Keratinocyte (primary cell): ENCODE measurements at regions not wholly inside any gene's neighbourhood (a gene's known extent, or its start where the extent isn't known, plus 50 kb on each side); places are given as distances from the start of the nearest gene placed in this dataset.

ENCODE experiments used
- DNase-seq: peaks from one replicate; pipeline ENCODE4 v3.0.0-alpha.2; 2011; ENCODE audit warnings: low read depth, missing footprints, low spot score
- FAIRE-seq: peaks from 2 replicates; lab custom pipeline; 2011; peaks lifted over from hg19 to GRCh38; lab: Jason Lieb, UNC
- H2AFZ ChIP-seq: 2 replicates; pipeline ENCODE4 v1.6.0; 2012; ENCODE audit warnings: low read length, control low read depth, inconsistent platforms; ENCODE audit not compliant: control insufficient read depth
- H3K27ac ChIP-seq: 2 replicates; pipeline ENCODE4 v1.5.1; 2011; ENCODE audit warnings: low read length; ENCODE audit not compliant: control insufficient read depth, insufficient read depth
- H3K27me3 ChIP-seq: 3 replicates; pipeline ENCODE4 v1.6.0; 2011; ENCODE audit warnings: low read length; ENCODE audit not compliant: control insufficient read depth, insufficient read depth; ENCODE audit errors: extremely low read depth
- H3K36me3 ChIP-seq, 2 experiments: 2 replicates in 1 of 2; 3 replicates in 1 of 2; pipeline ENCODE4 v1.5.1; 2011; ENCODE audit warnings: low read length in 2 of 2, mild to moderate bottlenecking in 1 of 2; ENCODE audit not compliant: control insufficient read depth in 2 of 2, insufficient read depth in 2 of 2; ENCODE audit errors: extremely low read depth in 1 of 2
- H3K4me1 ChIP-seq: 3 replicates; pipeline ENCODE4 v1.5.1; 2011; ENCODE audit warnings: low read length; ENCODE audit not compliant: control insufficient read depth, insufficient read depth; ENCODE audit errors: extremely low read depth
- H3K4me2 ChIP-seq: 3 replicates; pipeline ENCODE4 v1.6.0; 2011; ENCODE audit warnings: low read depth, low read length; ENCODE audit not compliant: control insufficient read depth, insufficient read depth; ENCODE audit errors: extremely low read depth
- H3K4me3 ChIP-seq, 3 experiments: fragments of 200-600 bp in 1 of 3; sonication (generic) in 1 of 3; 2 replicates in 2 of 3; 3 replicates in 1 of 3; pipeline ENCODE4 v1.5.1; 2011 to 2016; ENCODE audit warnings: low read length in 3 of 3, mild to moderate bottlenecking in 3 of 3, control low read depth in 2 of 3, inconsistent platforms in 1 of 3, low read depth in 1 of 3, mixed read lengths in 1 of 3, mixed run types in 1 of 3, moderate library complexity in 1 of 3; ENCODE audit not compliant: control insufficient read depth in 2 of 3, insufficient read depth in 2 of 3; ENCODE audit errors: extremely low read depth in 1 of 3
- H3K79me2 ChIP-seq: 2 replicates; pipeline ENCODE4 v1.6.0; 2012; ENCODE audit warnings: low read length; ENCODE audit not compliant: control insufficient read depth, insufficient read depth
- H3K9ac ChIP-seq: 3 replicates; pipeline ENCODE4 v1.6.0; 2011; ENCODE audit warnings: low read length; ENCODE audit not compliant: control insufficient read depth, insufficient read depth; ENCODE audit errors: extremely low read depth
- H3K9me1 ChIP-seq: 3 replicates; pipeline ENCODE4 v1.6.0; 2011; ENCODE audit warnings: low read length; ENCODE audit not compliant: control insufficient read depth, insufficient read depth; ENCODE audit errors: extremely low read depth
- H3K9me3 ChIP-seq: 2 replicates; pipeline ENCODE4 v1.5.1; 2012; ENCODE audit warnings: low read depth, low read length; ENCODE audit not compliant: control insufficient read depth
- H4K20me1 ChIP-seq: 3 replicates; pipeline ENCODE4 v1.6.0; 2011; ENCODE audit warnings: low read length; ENCODE audit not compliant: control insufficient read depth, insufficient read depth; ENCODE audit errors: extremely low read depth
- EZH2 ChIP-seq: IDR thresholded peaks from one replicate; pipeline ENCODE4 v1.6.1; 2012; ENCODE audit warnings: inconsistent platforms, mild to moderate bottlenecking, low read length, moderate library complexity
- dilution Hi-C: fragments of 300-500 bp; cut with MboI; formaldehyde crosslinking; loops from one replicate; pipeline ENCODE4 v1.7.0; 2020; ENCODE audit warnings: low sequenced_read_pairs; ENCODE audit not compliant: extremely low pct_ligation_motif_present
- TF ChIP-seq, protein P1 (sequence below), 3 experiments: IDR thresholded peaks in 1 of 3; conservative IDR thresholded peaks in 1 of 3; optimal IDR thresholded peaks in 1 of 3; 2 replicates in 2 of 3; 3 replicates in 1 of 3; pipeline versions ENCODE3 to v1.5.1; 2011; ENCODE audit warnings: low read length in 3 of 3, mild to moderate bottlenecking in 3 of 3, moderate library complexity in 2 of 3, control low read depth in 1 of 3, inconsistent platforms in 1 of 3; ENCODE audit not compliant: insufficient read depth in 2 of 3; ENCODE audit errors: extremely low read depth in 1 of 3

GRCh38 chr2:142592171-142592570 lies 285.3 kb upstream of the KYNU start:
- no peaks in the 10 kb centered on the region for H3K4me1 ChIP-seq
- no peaks in the 10 kb centered on the region for H3K79me2 ChIP-seq
- FAIRE-seq (no peak), DNase-seq (no peak)
- H3K9ac ChIP-seq = no peak overlapping the region
- dilution Hi-C loops = no loop called here
- no peaks in the 10 kb centered on the region for H3K27me3 ChIP-seq
- no peaks in the 10 kb centered on the region for H3K9me1 ChIP-seq
- no peaks in the 10 kb centered on the region for H4K20me1 ChIP-seq
- H3K9me3 ChIP-seq = no peaks in the 10 kb centered on the region
- H3K4me3 ChIP-seq = no peak overlapping the region
- H3K36me3 ChIP-seq = no peaks in the 10 kb centered on the region
- no peak overlapping the region for H3K27ac ChIP-seq
- no peak overlapping the region for H3K4me2 ChIP-seq
- no peak overlapping the region for H2AFZ ChIP-seq
- TF ChIP-seq, protein P1, sequence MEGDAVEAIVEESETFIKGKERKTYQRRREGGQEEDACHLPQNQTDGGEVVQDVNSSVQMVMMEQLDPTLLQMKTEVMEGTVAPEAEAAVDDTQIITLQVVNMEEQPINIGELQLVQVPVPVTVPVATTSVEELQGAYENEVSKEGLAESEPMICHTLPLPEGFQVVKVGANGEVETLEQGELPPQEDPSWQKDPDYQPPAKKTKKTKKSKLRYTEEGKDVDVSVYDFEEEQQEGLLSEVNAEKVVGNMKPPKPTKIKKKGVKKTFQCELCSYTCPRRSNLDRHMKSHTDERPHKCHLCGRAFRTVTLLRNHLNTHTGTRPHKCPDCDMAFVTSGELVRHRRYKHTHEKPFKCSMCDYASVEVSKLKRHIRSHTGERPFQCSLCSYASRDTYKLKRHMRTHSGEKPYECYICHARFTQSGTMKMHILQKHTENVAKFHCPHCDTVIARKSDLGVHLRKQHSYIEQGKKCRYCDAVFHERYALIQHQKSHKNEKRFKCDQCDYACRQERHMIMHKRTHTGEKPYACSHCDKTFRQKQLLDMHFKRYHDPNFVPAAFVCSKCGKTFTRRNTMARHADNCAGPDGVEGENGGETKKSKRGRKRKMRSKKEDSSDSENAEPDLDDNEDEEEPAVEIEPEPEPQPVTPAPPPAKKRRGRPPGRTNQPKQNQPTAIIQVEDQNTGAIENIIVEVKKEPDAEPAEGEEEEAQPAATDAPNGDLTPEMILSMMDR (optimal IDR thresholded peaks at IDR 0.05 in 1 of 3, IDR thresholded peaks at IDR 0.05 in 1 of 3, conservative IDR thresholded peaks at IDR 0.05 in 1 of 3; ENCODE audit: extremely low read depth in 1 of 3, insufficient read depth in 2 of 3, low read length in 3 of 3) = no peak
- no peak for TF ChIP-seq EZH2

DNA sequence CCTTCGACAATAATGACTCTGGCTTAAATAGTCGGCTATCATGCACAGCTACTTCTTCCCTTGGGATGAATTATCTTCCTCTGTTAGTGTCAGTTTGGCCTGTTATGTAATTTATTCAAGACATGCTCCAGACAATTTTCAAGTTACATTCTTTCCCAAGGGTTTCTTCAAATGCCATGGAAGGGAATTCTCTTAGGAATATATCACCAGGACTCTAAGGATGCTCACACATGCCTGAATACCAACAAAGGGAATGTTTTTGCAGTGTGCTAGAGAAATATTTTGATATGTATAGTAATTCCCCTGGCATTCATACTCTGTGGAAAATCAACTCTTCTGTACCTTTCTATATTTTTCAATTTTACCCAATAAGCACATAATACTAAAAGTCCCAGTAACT lies 286.0 kb upstream of the KYNU start:
- H3K9me3 ChIP-seq = no peaks in the 10 kb centered on the region
- H3K4me3 ChIP-seq = no peak overlapping the region
- no peak for DNase-seq
- no peaks in the 10 kb centered on the region for H4K20me1 ChIP-seq
- no peak for FAIRE-seq
- H3K4me2 ChIP-seq = no peak overlapping the region
- no peaks in the 10 kb centered on the region for H3K36me3 ChIP-seq
- dilution Hi-C loops = no loop called here
- H3K4me1 ChIP-seq = no peaks in the 10 kb centered on the region
- H2AFZ ChIP-seq = no peak overlapping the region
- TF ChIP-seq, protein P1 (optimal IDR thresholded peaks at IDR 0.05 in 1 of 3, IDR thresholded peaks at IDR 0.05 in 1 of 3, conservative IDR thresholded peaks at IDR 0.05 in 1 of 3; ENCODE audit: extremely low read depth in 1 of 3, insufficient read depth in 2 of 3, low read length in 3 of 3) = no peak
- no peak for TF ChIP-seq EZH2
- H3K9me1 ChIP-seq = no peaks in the 10 kb centered on the region
- H3K9ac ChIP-seq = no peak overlapping the region
- H3K27me3 ChIP-seq = no peaks in the 10 kb centered on the region
- H3K27ac ChIP-seq = no peak overlapping the region
- H3K79me2 ChIP-seq = no peaks in the 10 kb centered on the region
